A204.1 (cell line): ENCODE measurements at regions not wholly inside any gene's neighbourhood (a gene's known extent, or its start where the extent isn't known, plus 50 kb on each side); places are given as distances from the start of the nearest gene placed in this dataset.
"Not testable (repeated sequence)": the region's sequence is repeated elsewhere in the genome, so short reads cannot be mapped to it uniquely, and the experiment has no call there.

Source experiments
- FAIRE-seq: peaks from 2 replicates; lab custom pipeline; 2012; peaks lifted over from hg19 to GRCh38; lab: Jason Lieb, UNC

GRCh38 chr17:77606146-77606864, 352.2 kb upstream of the TNRC6C start:
- FAIRE-seq = no peak

GRCh38 chr17:77606865-77607210, 351.7 kb upstream of the TNRC6C start:
- FAIRE-seq = no peak

- no peak for FAIRE-seq
These were observed 350.9 kb upstream of the TNRC6C start for GRCh38 chr17:77607606-77608005.

- no peak for FAIRE-seq
These were observed 350.1 kb upstream of the TNRC6C start for GRCh38 chr17:77608431-77608830.

- FAIRE-seq = no peak
These were observed 348.7 kb upstream of the TNRC6C start for GRCh38 chr17:77609553-77610517.

DNA sequence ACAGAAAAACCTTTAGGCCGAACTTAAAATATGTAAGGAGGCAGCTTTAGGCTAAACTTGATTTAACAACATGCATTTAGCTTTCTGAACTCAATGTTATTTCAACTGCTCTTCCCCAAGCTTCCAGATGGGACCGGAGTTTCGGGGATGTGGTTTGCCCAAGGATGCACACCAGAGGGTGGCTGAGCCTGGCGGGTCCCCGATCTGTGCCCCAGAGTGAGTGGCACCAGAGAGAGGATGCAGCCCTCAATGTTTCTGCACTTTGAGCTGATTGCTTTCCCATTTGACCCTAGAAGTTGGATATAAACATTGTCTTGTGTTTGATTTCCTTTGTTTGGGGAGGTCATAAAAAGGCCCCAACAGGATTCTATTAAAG, 348.0 kb upstream of the TNRC6C start:
- FAIRE-seq = no peak

DNA sequence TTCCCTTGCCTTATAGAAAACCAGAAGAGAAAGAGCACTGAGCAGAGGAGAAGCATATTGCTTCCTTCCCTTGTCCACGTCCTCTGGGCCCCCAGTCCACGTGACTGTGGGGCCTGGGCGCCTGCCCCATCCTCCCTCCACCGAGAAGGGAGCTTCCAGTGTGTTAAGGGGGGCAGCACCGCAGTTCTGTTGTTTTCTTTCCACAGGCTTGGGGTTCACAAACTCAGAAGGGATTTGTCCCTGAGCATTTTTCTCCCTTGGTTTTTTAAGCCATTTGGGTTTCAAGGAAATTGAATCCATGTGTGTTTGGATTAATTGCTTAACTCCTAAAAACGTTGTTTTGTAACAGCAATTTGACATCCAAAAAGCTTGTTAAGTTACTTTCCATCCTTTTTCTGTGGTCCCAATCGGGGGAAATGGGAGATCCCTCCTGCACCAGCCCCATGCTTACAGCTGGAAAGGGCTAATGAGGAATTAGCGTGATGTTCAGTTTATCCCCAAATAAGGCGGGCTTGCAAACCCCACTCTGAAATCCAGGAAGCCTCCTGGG, 347.5 kb upstream of the TNRC6C start:
- FAIRE-seq = no peak

DNA sequence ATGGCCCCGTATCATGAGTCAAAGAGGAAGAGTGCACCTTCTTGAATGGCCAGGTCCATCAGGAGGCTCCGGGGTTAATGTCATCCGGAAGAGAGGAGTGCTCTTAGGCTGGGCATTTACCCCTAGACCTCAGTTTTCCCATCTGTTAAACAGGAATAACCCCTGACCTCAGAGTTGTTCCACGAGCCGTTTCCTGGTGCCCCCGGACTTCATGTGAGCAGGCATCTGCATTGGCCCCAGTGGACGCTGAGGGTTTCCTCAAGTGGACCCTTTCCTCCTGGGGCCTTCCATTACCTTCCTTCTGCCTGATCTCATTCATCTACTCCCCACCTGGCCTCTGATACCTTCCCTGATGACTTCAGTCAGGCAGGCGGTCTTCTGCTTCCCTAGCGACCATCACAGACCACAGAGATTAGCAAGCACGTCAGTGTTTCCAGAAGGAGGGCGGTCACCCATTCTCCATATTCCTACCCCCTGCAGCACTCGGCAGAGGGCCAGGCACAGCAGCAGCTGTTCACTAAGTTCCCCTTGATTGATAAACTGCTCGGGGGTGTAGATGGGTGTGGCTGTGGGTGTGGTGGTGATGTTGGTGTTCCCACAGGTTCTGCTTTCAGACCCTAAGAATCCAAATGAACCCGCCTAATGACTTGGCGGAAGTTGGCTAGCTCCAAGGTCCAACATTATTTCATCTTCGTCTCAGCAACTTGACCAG, 346.6 kb upstream of the TNRC6C start:
- no peak for FAIRE-seq

DNA sequence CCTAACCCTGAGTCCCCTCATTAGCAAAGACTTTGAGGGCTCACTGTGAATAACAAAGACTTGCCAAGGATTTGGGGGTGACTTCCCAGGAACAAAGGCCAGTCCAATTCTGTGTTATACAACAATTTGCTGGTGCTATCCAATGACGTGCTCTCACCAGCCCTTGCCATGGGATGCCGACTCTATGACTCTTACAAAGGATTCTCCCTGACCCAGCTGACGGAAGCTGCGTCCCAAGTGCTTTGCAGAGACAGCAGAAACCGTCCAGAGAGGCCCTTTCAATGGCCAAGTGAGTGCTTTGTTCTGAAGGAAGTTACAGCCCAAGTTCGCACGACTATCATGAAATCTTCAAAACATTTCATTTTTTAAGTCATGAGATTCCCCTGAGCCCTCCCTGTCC, 345.3 kb upstream of the TNRC6C start:
- no peak for FAIRE-seq

GRCh38 chr17:77613627-77614026, 344.9 kb upstream of the TNRC6C start:
- no peak for FAIRE-seq

DNA sequence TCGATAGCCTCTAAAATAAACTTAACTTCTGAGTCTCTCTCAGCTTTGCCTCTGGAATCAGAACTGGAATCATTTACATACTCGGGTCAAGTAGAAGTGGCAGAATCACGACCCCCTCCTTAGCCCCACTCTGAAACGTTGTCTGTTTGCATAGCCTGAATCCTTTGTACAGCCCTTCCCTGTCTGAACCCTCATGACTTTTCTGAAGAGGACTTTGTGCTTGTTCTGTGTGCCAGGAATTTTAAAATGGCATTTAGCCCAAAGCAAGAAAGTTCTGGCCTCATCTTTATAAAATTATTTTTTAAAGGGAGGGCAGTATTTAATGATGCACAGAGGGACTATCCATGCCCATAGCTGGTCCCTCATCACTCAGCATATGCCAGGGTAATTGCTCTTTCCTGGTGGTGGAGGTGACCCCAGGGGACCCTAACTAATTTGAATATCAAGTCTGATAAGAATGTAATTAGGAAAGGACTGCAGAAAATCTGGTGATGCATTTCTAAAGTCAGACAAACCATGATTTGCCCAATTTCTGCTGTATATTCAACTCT, 342.7 kb upstream of the TNRC6C start:
- no peak for FAIRE-seq

- no peak for FAIRE-seq
These were observed 342.2 kb upstream of the TNRC6C start for GRCh38 chr17:77616254-77616731.

DNA sequence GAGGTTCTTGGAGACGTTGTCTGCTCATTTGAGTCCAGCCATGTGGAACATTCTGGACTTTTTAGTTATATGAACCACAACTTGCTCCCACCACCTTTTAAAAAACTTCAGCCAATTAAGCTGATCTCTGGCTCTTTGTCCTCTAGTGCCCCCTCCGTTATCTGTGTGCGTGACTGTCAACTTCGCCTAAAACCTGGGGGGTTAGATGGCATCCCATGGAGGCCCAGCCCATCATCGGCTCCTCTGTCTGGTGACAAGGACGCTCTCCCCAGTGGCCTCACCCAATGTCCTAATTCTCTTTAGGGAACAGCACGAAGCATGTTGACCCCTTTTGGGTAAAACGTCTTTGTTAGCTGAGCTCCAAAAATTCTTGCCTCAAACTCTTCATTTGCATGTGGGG, 341.0 kb upstream of the TNRC6C start:
- no peak for FAIRE-seq

DNA sequence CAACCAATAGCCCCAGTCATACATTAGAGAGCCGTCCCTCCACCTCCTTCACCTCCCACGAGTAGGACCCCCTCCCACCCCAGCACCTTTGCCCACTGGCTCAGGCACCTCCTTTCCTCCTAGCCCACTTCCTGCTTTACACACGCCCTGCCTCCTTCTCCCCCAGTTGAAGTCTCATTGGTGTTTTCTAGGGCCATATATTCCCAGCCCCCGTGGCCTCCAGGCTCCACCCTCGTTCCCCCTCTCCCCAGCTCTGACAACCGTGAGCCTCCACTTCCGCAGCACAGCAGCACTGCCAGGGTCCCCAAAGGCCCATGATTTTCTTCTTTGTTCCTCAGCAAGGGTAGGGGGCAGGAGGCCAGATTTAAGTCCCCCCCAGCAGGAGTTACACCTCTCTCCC, 340.3 kb upstream of the TNRC6C start:
- no peak for FAIRE-seq

GRCh38 chr17:77618731-77619130, 339.8 kb upstream of the TNRC6C start:
- no peak for FAIRE-seq

DNA sequence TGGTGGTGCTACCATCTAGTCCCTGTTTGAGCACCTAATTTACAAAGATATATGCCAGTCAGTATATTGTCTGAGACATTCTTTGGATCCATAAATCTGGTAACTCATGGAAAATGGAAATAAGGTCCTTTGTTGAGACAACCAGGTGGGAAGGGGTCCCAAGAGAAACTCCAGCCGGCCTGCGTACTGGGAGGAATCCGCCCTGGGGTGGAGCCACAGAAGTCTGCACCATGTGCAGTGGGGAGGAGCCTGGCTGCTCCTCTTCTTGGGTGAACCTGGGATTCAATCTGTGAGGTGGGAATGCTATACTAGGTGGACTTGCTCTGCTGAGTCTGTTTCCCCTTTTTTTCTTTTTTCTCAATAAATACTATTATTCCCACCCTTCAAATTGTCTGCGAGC, 339.2 kb upstream of the TNRC6C start:
- no peak for FAIRE-seq

- no peak for FAIRE-seq
These were observed 338.7 kb upstream of the TNRC6C start for GRCh38 chr17:77619851-77620250.

GRCh38 chr17:77620282-77620681, 338.2 kb upstream of the TNRC6C start:
- no peak for FAIRE-seq

GRCh38 chr17:77622084-77622483, 336.4 kb upstream of the TNRC6C start:
- not testable (repeated sequence) for FAIRE-seq

DNA sequence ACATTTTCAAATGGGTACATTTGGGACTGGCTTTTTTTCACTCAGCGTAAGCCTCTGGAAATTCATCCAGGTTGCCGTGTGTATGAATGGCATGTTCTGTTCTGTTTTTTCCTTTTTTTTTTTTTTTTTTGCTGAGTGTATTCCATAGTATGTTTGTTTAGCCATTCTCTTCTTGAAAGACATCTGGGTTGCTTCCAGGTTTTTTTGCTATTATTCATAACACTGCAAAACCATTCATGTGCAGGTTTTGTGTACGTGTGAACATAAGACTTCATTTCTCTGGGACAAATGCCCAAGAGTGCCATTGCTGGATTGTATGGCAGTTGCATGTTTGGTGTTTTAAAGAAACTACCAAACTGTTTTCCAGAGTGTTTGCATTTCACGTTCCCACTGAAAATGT, 335.9 kb upstream of the TNRC6C start:
- FAIRE-seq = no peak

GRCh38 chr17:77623321-77623720, 335.2 kb upstream of the TNRC6C start:
- FAIRE-seq = not testable (repeated sequence)

GRCh38 chr17:77628035-77628434, 330.5 kb upstream of the TNRC6C start:
- FAIRE-seq = no peak
